CD4-positive, alpha-beta T cell (primary cell): ENCODE measurements at regions not wholly inside any gene's neighbourhood (a gene's known extent, or its start where the extent isn't known, plus 50 kb on each side); places are given as distances from the start of the nearest gene placed in this dataset.

Experiments used
- ATAC-seq: fragments of 200-7000 bp; cut with Tn5 transposase; one replicate; pipeline ENCODE4 v1.10.0; 2022; ENCODE audit warnings: mild to moderate bottlenecking; ENCODE audit not compliant: poor library complexity
- CTCF ChIA-PET: fragments of 350-600 bp; sonication (Branson Sonifier 250); formaldehyde crosslinking; loops from one replicate; lab custom pipeline; 2021; ENCODE audit warnings: antibody characterized with exemption, inconsistent platforms; lab: Charles Lee
- POLR2A ChIA-PET: fragments of 350-600 bp; sonication (Branson Sonifier 250); formaldehyde crosslinking; loops from one replicate; lab custom pipeline; 2021; ENCODE audit warnings: antibody characterized with exemption, inconsistent platforms; lab: Charles Lee
- DNase-seq, 14 experiments: peaks; one replicate each; pipeline ENCODE4 v3.0.0-alpha.2; 2013 to 2020; ENCODE audit warnings: mixed read lengths in 2 of 14
- H3K27ac ChIP-seq, 2 donors: one replicate each; pipeline versions ENCODE4 v1.5.1 to v1.7.0; 2013; ENCODE audit warnings: low read length in 2 of 2, low read depth in 1 of 2, mild to moderate bottlenecking in 1 of 2
- H3K27me3 ChIP-seq, 2 experiments: 1 replicate in 1 of 2; 2 replicates in 1 of 2; pipeline versions ENCODE4 v1.6.1 to v1.7.0; 2013; ENCODE audit warnings: low read length in 2 of 2, control low read depth in 1 of 2, mild to moderate bottlenecking in 1 of 2, moderate library complexity in 1 of 2; ENCODE audit not compliant: insufficient read depth in 2 of 2, control insufficient read depth in 1 of 2
- H3K36me3 ChIP-seq: one replicate; pipeline ENCODE4 v1.6.1; 2013; ENCODE audit warnings: low read length, control low read depth; ENCODE audit not compliant: insufficient read depth
- H3K4me1 ChIP-seq: one replicate; pipeline ENCODE4 v1.6.1; 2013; ENCODE audit warnings: low read length, control low read depth; ENCODE audit not compliant: insufficient read depth
- H3K4me3 ChIP-seq: one replicate; pipeline ENCODE4 v1.5.1; 2013; ENCODE audit warnings: mild to moderate bottlenecking, low read length, moderate library complexity
- H3K9me3 ChIP-seq, 2 experiments: 1 replicate in 1 of 2; 2 replicates in 1 of 2; pipeline versions ENCODE4 v1.6.1 to v1.7.0; 2013; ENCODE audit warnings: low read length in 2 of 2, mild to moderate bottlenecking in 2 of 2, control low read depth in 1 of 2, moderate library complexity in 1 of 2; ENCODE audit not compliant: control insufficient read depth in 1 of 2, insufficient read depth in 1 of 2
- H3K27ac Mint-ChIP-seq: one replicate; pipeline ENCODE4 v1.8.0; 2020; ENCODE audit warnings: mixed read lengths
- H3K27me3 Mint-ChIP-seq: one replicate; pipeline ENCODE4 v1.8.0; 2021; ENCODE audit warnings: mixed read lengths
- H3K36me3 Mint-ChIP-seq: one replicate; pipeline ENCODE4 v1.8.0; 2021; ENCODE audit warnings: low read depth, mixed read lengths
- H3K4me1 Mint-ChIP-seq: one replicate; pipeline ENCODE4 v1.8.0; 2021; ENCODE audit warnings: low read depth, mixed read lengths
- H3K4me3 Mint-ChIP-seq: one replicate; pipeline ENCODE4 v1.8.0; 2020; ENCODE audit warnings: mild to moderate bottlenecking, mixed read lengths
- H3K9me3 Mint-ChIP-seq: one replicate; pipeline ENCODE4 v1.8.0; 2020; ENCODE audit warnings: mixed read lengths
- CTCF ChIP-seq: fragments of 200-600 bp; IDR thresholded peaks from one replicate; pipeline ENCODE4 v1.8.0; 2022; ENCODE audit warnings: antibody characterized with exemption, mild to moderate bottlenecking
- intact Hi-C, 2 experiments: fragments of 100-400 bp; cut with DNase I in 1 of 2; cut with micrococcal nuclease in 1 of 2; formaldehyde crosslinking; loops; one replicate each; pipeline versions ENCODE4 v1.15.1 to v1.9.0; 2023 to 2025; cut with DNase I, micrococcal nuclease

- H3K36me3 Mint-ChIP-seq, result no peaks in the 10 kb centered on the region
- H3K4me1 Mint-ChIP-seq, result no peaks in the 10 kb centered on the region
- H3K4me3 Mint-ChIP-seq, result no peak overlapping the region
- POLR2A ChIA-PET, result no interaction called here
- H3K9me3 ChIP-seq, result peaks cover 0 to 10% of the 10 kb centered on the region in 2 experiments
- intact Hi-C loops, result no loop called here
- H3K9me3 Mint-ChIP-seq, result peaks cover 8% of the 10 kb centered on the region
- no peaks in the 10 kb centered on the region for H3K4me1 ChIP-seq
- no peaks in the 10 kb centered on the region for H3K27me3 Mint-ChIP-seq
- CTCF ChIA-PET, result no interaction called here
- no peaks in the 10 kb centered on the region for H3K27me3 ChIP-seq
- no peak for TF ChIP-seq CTCF
- no peak overlapping the region for H3K27ac ChIP-seq
- no peak overlapping the region for H3K27ac Mint-ChIP-seq
- no peak for ATAC-seq
- H3K36me3 ChIP-seq, result no peaks in the 10 kb centered on the region
- no peak for DNase-seq
- H3K4me3 ChIP-seq, result no peak overlapping the region
Measured at GRCh38 chr16:60907645-60908044, 1128.6 kb downstream of the CDH8 start.

GRCh38 chr16:60905811-60906210 lies 1130.4 kb downstream of the CDH8 start:
- no peak overlapping the region for H3K4me3 Mint-ChIP-seq

GRCh38 chr16:60902114-60902513 lies 1134.1 kb downstream of the CDH8 start:
- no peak for ATAC-seq
- Mint-ChIP-seq H3K9me3 (peaks cover 7% of the 10 kb centered on the region), H3K4me1 (no peaks in the 10 kb centered on the region), H3K27ac (no peak overlapping the region), H3K36me3 (no peaks in the 10 kb centered on the region), H3K27me3 (no peaks in the 10 kb centered on the region), H3K4me3 (no peak overlapping the region)
- no peak for DNase-seq
- Histone ChIP-seq H3K9me3 (peaks cover 3 to 9% of the 10 kb centered on the region in 2 experiments), H3K27ac (no peak overlapping the region), H3K4me1 (no peaks in the 10 kb centered on the region), H3K36me3 (no peaks in the 10 kb centered on the region), H3K27me3 (no peaks in the 10 kb centered on the region), H3K4me3 (no peak overlapping the region)
- intact Hi-C loops, result no loop called here
- CTCF ChIA-PET, result no interaction called here
- POLR2A ChIA-PET, result no interaction called here
- no peak for TF ChIP-seq CTCF

More at GRCh38 chr16:60905811-60906210, 1130.4 kb downstream of the CDH8 start:
- TF ChIP-seq CTCF, result no peak
- H3K27ac Mint-ChIP-seq, result no peak overlapping the region
- Histone ChIP-seq H3K36me3 (no peaks in the 10 kb centered on the region), H3K9me3 (peaks cover 1 to 10% of the 10 kb centered on the region in 2 experiments), H3K27me3 (no peaks in the 10 kb centered on the region), H3K4me1 (no peaks in the 10 kb centered on the region), H3K27ac (no peak overlapping the region), H3K4me3 (no peak overlapping the region)
- H3K4me1 Mint-ChIP-seq, result no peaks in the 10 kb centered on the region
- no peaks in the 10 kb centered on the region for H3K36me3 Mint-ChIP-seq
- H3K9me3 Mint-ChIP-seq, result peaks cover 10% of the 10 kb centered on the region
- ChIA-PET CTCF (no interaction called here), POLR2A (interaction anchor here (0.8 kb wide), 1 partner anchor 1259 kb away, joined by 3 read pairs; no protein-coding TSS in a partner anchor)
- intact Hi-C loops, result loop anchor here in 1 of 2 experiments (2.0 kb wide), 1 partner anchor 31 kb away; no protein-coding TSS in a partner anchor
- ATAC-seq (no peak), DNase-seq (no peak)
- no peaks in the 10 kb centered on the region for H3K27me3 Mint-ChIP-seq
